BLaER1 treated with 17β-estradiol and CSF1 and Interleukin-3, amounts not matched to agents 10 nM and 100 nM (cell line): ENCODE measurements at regions not wholly inside any gene's neighbourhood (a gene's known extent, or its start where the extent isn't known, plus 50 kb on each side); places are given as distances from the start of the nearest gene placed in this dataset.

Experiments
- H3K27ac ChIP-seq, 11 experiments: shearing (Covaris generic); formaldehyde crosslinking; 2 replicates each; pipeline ENCODE4 v1.8.1; 2022
- H3K27me3 ChIP-seq, 11 experiments: shearing (Covaris generic); formaldehyde crosslinking; 2 replicates each; pipeline ENCODE4 v1.8.1; 2022
- H3K36me3 ChIP-seq, 11 experiments: shearing (Covaris generic); formaldehyde crosslinking; 2 replicates each; pipeline ENCODE4 v1.8.1; 2022
- H3K4me1 ChIP-seq, 10 experiments: shearing (Covaris generic); formaldehyde crosslinking; 2 replicates each; pipeline ENCODE4 v1.8.1; 2022
- H3K4me2 ChIP-seq, 11 experiments: shearing (Covaris generic); formaldehyde crosslinking; 2 replicates each; pipeline ENCODE4 v1.8.1; 2022
- H3K4me3 ChIP-seq, 10 experiments: shearing (Covaris generic); formaldehyde crosslinking; 2 replicates each; pipeline ENCODE4 v1.8.1; 2022
- H3K9ac ChIP-seq, 11 experiments: shearing (Covaris generic); formaldehyde crosslinking; 2 replicates each; pipeline ENCODE4 v1.8.1; 2022
- H3K9me3 ChIP-seq, 11 experiments: shearing (Covaris generic); formaldehyde crosslinking; replicated peaks in 1 of 11; 2 replicates each; pipeline ENCODE4 v1.8.1; 2022
- H4K20me1 ChIP-seq, 11 experiments: shearing (Covaris generic); formaldehyde crosslinking; 2 replicates each; pipeline ENCODE4 v1.8.1; 2022
- Cebpa-rat ChIP-seq, 11 experiments: shearing (Covaris generic); IDR thresholded peaks; 2 replicates each; pipeline ENCODE4 v1.8.1; 2022

DNA sequence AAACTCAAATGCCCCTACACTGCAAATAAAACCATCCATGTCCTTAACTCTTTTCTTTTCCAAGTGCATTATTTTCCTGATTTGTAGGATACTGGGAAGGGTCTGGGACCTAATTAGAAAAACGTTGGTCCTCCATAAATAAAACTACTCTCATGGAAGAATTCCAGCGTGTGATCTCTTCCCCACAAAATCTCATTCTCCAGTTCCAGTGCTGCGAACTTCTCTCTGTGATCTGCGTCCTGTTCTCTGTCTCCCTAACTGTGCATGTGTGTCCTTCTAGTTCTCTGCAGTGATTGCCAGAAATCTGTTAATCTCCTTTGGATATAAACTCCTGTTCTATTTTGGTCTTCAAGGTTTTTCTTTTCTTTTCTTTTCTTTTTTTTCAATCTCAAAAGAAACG, 148.1 kb downstream of the BBOX1 start:
- Histone ChIP-seq H3K9me3 (no peaks in the 10 kb centered on the region; a peak in 1 of 22 replicates), H3K4me1 (no peaks in the 10 kb centered on the region), H3K9ac (no peak overlapping the region), H3K27me3 (no peaks in the 10 kb centered on the region), H4K20me1 (no peaks in the 10 kb centered on the region), H3K27ac (no peak overlapping the region), H3K4me2 (no peak overlapping the region), H3K36me3 (no peaks in the 10 kb centered on the region), H3K4me3 (no peak overlapping the region)
- TF ChIP-seq Cebpa-rat (IDR thresholded peaks at IDR 0.05), result no peak

DNA sequence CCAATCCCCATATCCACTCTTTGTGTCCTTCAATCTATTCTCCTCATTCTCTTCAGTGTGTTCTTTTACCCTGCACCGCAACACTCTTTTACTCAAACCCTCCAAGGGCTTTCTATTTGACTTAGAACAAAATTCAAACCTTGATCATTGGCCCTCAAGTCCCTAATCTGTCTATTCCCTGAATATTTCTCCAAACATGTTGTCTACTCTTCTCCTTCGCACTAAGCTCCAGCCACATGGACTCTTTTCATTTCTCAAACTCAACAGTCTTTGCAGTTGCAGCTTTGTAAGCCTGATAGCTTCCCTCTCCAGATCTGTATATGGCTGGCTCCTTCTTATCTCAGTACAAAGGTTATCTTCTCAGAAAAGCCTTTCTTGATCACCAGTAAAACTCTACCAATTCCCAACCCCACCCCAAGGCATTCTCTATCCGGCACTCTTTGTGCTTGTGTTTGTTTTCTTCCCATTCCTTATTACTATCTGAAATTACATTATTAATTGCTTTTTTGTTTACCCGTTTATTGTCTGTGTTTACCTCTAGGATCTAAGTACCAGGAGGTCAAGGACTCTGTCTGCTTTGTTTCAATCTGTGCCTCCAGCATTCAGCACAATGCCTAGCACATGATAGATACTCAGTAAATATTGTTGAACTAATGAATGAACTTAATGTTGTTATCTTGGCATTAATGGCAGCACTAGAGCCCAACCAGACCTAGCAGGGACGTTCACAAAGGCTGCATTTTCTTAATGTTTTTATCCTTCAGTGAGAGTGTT, 147.4 kb downstream of the BBOX1 start:
- Histone ChIP-seq H3K27me3 (no peaks in the 10 kb centered on the region), H3K9ac (no peak overlapping the region), H3K4me1 (no peaks in the 10 kb centered on the region), H4K20me1 (no peaks in the 10 kb centered on the region), H3K27ac (no peak overlapping the region), H3K4me3 (no peak overlapping the region), H3K9me3 (no peaks in the 10 kb centered on the region; a peak in 1 of 22 replicates), H3K36me3 (no peaks in the 10 kb centered on the region), H3K4me2 (no peak overlapping the region)
- TF ChIP-seq Cebpa-rat (IDR thresholded peaks at IDR 0.05), result no peak

DNA sequence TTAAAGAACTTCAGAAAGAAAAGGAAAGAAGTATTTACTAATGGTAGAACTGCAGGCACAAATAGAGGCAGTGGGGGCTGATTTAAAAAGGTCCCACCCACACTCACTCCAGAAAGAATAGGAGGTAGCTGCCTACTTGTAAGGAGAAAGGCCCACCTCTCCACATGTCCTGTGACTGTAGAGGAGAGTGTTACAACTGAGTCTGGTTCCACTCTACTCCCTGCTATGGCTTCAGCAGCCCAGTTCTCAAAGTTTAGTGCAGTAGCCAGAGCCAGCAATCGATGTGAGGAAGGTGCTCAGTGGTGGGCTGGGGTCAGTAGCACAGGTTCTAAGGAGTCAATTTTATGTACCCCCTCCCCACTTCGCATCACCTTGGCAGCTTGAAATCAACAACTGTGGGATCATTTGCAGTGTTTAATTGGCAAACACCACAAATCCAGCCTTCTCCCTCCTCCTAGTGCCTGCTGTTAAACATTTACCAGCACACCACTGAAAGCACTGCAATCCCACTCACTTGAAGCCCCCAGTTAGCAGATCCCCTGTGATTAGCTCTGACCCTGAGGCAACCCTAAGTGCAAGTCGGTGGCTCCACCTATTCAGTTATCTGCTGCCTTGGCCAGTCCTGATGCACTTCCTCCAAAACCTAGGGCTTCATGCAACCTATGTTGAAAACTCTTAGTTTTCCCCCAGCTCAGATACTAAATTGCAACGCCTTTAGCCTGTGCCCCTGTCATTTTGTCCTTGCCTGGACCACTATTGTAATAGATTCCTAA, 146.6 kb downstream of the BBOX1 start:
- Histone ChIP-seq H3K4me2 (no peak overlapping the region), H3K4me3 (no peak overlapping the region), H4K20me1 (no peaks in the 10 kb centered on the region), H3K9ac (no peak overlapping the region), H3K4me1 (no peaks in the 10 kb centered on the region), H3K9me3 (no peaks in the 10 kb centered on the region; a peak in 1 of 22 replicates), H3K27ac (no peak overlapping the region), H3K36me3 (no peaks in the 10 kb centered on the region), H3K27me3 (no peaks in the 10 kb centered on the region)
- no peak for TF ChIP-seq Cebpa-rat (IDR thresholded peaks at IDR 0.05)

DNA sequence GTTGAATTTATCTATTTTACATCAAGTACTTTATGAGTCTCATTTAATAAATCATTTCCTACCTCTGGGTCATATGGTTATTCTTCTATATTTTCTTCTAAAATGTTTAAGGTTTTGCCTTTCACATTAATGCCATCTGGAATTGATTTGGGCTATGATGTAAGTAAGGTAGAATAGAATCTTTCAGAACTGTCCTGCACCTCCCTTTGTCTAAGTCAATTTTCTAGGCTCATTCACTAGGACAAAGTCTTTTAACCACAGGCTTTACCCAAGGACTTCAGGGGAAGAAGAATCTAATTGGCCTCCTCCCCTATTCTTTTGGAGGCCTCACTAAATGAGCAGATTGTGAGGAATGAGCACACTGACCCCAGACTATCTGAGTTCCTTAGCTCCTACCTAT, 146.0 kb downstream of the BBOX1 start:
- Histone ChIP-seq H3K4me2 (no peak overlapping the region), H3K4me3 (no peak overlapping the region), H3K27ac (no peak overlapping the region), H3K36me3 (no peaks in the 10 kb centered on the region), H3K27me3 (no peaks in the 10 kb centered on the region), H3K9ac (no peak overlapping the region), H3K4me1 (no peaks in the 10 kb centered on the region), H3K9me3 (no peaks in the 10 kb centered on the region; a peak in 1 of 22 replicates), H4K20me1 (no peaks in the 10 kb centered on the region)
- no peak for TF ChIP-seq Cebpa-rat (IDR thresholded peaks at IDR 0.05)

DNA sequence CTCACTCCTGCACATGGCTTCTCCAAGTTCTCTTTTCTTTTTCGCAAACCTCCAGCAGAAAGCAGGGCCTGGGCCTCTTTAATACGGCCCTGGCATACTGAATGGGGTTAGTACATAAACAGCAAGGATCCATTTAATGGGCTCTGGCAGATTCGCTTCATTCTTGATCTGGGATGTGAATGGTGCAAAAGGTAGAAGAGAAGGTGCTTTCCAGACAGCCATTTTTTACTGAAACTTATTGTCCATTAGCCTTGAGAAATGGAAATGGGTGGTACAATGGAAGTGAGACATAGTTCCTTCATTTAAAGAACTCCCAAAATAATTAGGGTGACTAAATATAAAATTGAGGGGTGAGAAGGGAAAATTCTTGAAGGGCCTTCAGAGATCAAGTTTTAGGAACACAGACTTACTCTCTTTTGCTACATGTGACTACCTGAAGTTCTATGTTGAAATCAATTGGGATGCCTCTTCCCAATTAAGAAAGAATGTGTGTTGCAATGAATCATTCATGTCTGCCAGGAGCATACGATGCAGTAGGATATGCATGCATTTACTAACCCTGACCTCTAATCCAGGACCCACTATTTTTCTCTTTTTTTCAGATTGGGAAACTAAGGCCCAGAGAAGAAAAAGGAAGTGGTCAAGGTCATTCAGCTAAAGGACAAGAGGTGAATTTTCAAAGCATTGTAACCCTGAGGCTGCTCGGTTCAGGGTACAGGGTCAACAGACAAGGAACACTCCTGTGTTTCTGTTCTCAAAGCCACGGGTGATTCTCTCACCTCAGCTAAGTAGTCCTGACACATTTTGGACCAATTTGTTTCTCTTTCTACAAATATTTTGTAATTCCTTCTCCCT, 144.1 kb downstream of the BBOX1 start:
- no peaks in the 10 kb centered on the region for H3K27me3 ChIP-seq
- no peaks in the 10 kb centered on the region for H3K36me3 ChIP-seq
- H3K4me2 ChIP-seq, result no peak overlapping the region
- H3K4me1 ChIP-seq, result peaks cover 0 to 7% (median 0%) of the 10 kb centered on the region in 10 experiments; a peak in 3 of 20 replicates
- no peak overlapping the region for H3K4me3 ChIP-seq
- no peak overlapping the region for H3K27ac ChIP-seq
- no peak for TF ChIP-seq Cebpa-rat (IDR thresholded peaks at IDR 0.05)
- no peaks in the 10 kb centered on the region; a peak in 1 of 22 replicates for H3K9me3 ChIP-seq
- no peak overlapping the region for H3K9ac ChIP-seq
- H4K20me1 ChIP-seq, result no peaks in the 10 kb centered on the region

DNA sequence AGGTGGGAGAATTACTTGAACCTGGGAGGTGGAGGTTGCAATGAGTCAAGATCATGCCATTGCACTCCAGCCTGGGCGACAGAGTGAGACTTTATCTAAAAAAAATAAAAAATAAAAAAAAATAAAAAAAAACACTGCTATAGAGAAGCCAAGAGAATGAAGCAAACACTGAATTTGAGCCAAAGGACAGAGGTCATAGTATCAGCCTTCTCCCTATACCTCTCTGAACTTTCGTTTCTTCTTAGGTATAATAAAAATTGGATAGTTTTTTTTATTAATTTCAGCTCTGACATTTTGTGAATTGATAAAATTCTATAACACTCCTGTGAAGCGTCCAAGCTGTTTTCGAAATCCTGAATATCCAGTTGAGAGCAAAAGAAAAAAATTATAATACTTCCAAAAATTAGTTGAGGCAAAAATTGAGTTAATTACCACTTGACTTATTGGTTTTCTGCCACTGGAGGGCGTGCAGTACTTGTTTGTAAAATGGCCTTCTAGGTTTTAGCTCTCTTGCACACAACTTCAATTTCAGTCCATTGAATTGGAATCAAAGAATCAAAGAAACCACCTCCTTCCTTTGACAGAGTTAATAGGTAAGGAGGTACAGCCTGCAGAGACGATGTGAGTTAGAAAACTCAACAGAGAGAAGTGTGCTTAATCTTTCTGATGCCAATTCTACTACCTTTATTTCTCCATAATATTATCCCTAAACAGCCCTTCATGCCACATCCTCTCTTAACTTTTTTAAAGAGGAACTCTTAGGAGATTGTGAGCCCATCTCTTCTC, 143.2 kb downstream of the BBOX1 start:
- TF ChIP-seq Cebpa-rat (IDR thresholded peaks at IDR 0.05), result no peak
- Histone ChIP-seq H3K4me2 (no peak overlapping the region), H3K4me1 (peaks cover 0 to 7% (median 0%) of the 10 kb centered on the region in 10 experiments; a peak in 3 of 20 replicates), H4K20me1 (no peaks in the 10 kb centered on the region), H3K27me3 (no peaks in the 10 kb centered on the region), H3K9me3 (no peaks in the 10 kb centered on the region; a peak in 1 of 22 replicates), H3K27ac (no peak overlapping the region), H3K4me3 (no peak overlapping the region), H3K9ac (no peak overlapping the region), H3K36me3 (no peaks in the 10 kb centered on the region)

DNA sequence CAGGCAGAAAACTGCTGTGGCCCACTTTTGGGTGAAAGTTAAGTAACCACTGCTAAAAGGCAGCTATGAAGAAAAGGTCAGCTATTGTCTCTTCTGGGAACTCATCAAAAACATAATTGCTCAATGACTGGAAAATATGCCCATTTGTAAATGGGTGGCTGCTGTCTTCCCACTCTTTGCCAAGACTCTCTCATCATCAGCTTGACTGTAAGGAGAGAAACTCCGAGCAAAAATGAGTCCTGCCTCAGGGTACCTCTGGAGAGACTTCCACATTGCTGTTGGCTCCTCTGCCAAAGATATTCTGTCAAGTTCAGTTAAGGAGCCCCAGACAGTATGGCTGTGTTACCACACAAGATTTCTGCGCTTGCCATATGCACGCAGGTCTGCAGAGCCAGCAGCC, 138.7 kb downstream of the BBOX1 start:
- no peaks in the 10 kb centered on the region for H3K9me3 ChIP-seq
- no peak overlapping the region for H3K4me2 ChIP-seq
- no peak for TF ChIP-seq Cebpa-rat (IDR thresholded peaks at IDR 0.05)
- no peak overlapping the region for H3K9ac ChIP-seq
- H3K4me3 ChIP-seq, result no peak overlapping the region
- no peaks in the 10 kb centered on the region for H4K20me1 ChIP-seq
- H3K36me3 ChIP-seq, result no peaks in the 10 kb centered on the region
- H3K27ac ChIP-seq, result no peak overlapping the region
- no peaks in the 10 kb centered on the region for H3K27me3 ChIP-seq
- peaks cover 0 to 7% (median 0%) of the 10 kb centered on the region in 10 experiments; a peak in 3 of 20 replicates for H3K4me1 ChIP-seq

DNA sequence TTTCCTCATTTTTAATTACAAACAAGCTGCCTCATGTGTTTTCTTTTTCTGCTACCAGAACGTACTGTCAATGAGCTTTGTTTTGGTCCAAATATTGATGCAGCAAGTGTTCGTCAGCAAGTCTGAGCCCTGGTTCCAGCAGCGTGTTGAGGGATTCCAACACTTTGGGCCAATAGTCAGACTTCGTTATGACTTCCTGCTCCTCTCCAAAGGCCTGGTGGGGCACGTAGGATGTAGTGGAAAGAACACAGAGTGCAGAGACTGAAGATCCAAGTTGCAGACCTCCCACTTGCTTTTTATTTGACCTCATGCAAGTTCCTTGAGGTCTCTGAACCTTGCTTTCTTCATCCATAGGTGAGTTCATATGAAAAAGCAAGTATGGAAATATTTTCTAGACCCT, 138.2 kb downstream of the BBOX1 start:
- H3K9me3 ChIP-seq, result no peaks in the 10 kb centered on the region
- no peaks in the 10 kb centered on the region for H4K20me1 ChIP-seq
- no peaks in the 10 kb centered on the region for H3K27me3 ChIP-seq
- no peak overlapping the region for H3K4me3 ChIP-seq
- no peak for TF ChIP-seq Cebpa-rat (IDR thresholded peaks at IDR 0.05)
- no peak overlapping the region for H3K4me2 ChIP-seq
- H3K4me1 ChIP-seq, result peaks cover 0 to 7% (median 0%) of the 10 kb centered on the region in 10 experiments; a peak in 3 of 20 replicates
- H3K9ac ChIP-seq, result no peak overlapping the region
- no peaks in the 10 kb centered on the region for H3K36me3 ChIP-seq
- H3K27ac ChIP-seq, result no peak overlapping the region
